SJSA1 (cell line): ENCODE measurements at regions not wholly inside any gene's neighbourhood (a gene's known extent, or its start where the extent isn't known, plus 50 kb on each side); places are given as distances from the start of the nearest gene placed in this dataset.
A peak's percentile ranks its signal among the peaks of the same experiment; 100 is the strongest.
"Not testable (repeated sequence)": the region's sequence is repeated elsewhere in the genome, so short reads cannot be mapped to it uniquely, and the experiment has no call there.

Experiments used
- DNase-seq, 2 experiments: peaks; one replicate each; pipeline ENCODE4 v3.0.0-alpha.2; 2015 to 2020; ENCODE audit warnings: low spot score in 2 of 2, low read depth in 1 of 2
- H3K27ac ChIP-seq: fragments of 250-450 bp; sonication (Bioruptor Pico); 2 replicates; pipeline ENCODE4 v1.5.1; 2020; ENCODE audit warnings: mild to moderate bottlenecking, moderate library complexity
- H3K27me3 ChIP-seq: fragments of 250-450 bp; sonication (Bioruptor Pico); replicated peaks from 2 replicates; pipeline ENCODE4 v1.5.1; 2020; ENCODE audit warnings: mild to moderate bottlenecking, moderate library complexity
- H3K36me3 ChIP-seq: fragments of 250-450 bp; sonication (Bioruptor Pico); 2 replicates; pipeline ENCODE4 v1.5.1; 2020; ENCODE audit warnings: mild to moderate bottlenecking
- H3K4me1 ChIP-seq: fragments of 250-450 bp; sonication (Bioruptor Pico); replicated peaks from 2 replicates; pipeline ENCODE4 v1.6.1; 2021; ENCODE audit warnings: mild to moderate bottlenecking
- H3K4me3 ChIP-seq: fragments of 250-450 bp; sonication (Bioruptor Pico); 2 replicates; pipeline ENCODE4 v1.5.1; 2020; ENCODE audit warnings: mild to moderate bottlenecking
- H3K9me3 ChIP-seq: fragments of 250-450 bp; sonication (Bioruptor Pico); replicated peaks from 2 replicates; pipeline ENCODE4 v1.5.1; 2020; ENCODE audit warnings: mild to moderate bottlenecking

DNA sequence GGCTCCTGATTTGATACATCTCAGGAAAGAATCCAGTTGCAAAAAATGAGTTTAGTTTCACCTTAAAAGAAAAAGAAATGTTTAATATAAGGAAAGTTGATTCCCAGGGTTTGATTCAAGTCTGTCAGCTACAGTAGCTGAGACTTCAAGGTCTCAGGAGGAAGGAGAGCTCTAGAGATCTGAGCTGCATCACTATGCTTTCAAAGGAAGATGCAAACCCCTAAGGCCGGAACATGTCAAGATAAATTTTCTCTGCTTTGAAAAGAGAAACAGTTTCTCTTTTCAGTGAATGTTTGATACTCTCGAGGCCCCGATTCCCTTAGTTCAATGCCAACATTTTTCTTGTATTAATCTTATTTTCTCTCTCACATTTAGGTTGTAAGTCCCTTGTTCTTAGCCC lies 128.6 kb downstream of the RGPD3 start:
- no peaks in the 10 kb centered on the region for H3K36me3 ChIP-seq
- H3K27ac ChIP-seq: no peak overlapping the region
- no peak for DNase-seq
- H3K9me3 ChIP-seq: no peaks in the 10 kb centered on the region
- H3K4me3 ChIP-seq: no peak overlapping the region
- H3K4me1 ChIP-seq: no peaks in the 10 kb centered on the region
- H3K27me3 ChIP-seq: no peaks in the 10 kb centered on the region

DNA sequence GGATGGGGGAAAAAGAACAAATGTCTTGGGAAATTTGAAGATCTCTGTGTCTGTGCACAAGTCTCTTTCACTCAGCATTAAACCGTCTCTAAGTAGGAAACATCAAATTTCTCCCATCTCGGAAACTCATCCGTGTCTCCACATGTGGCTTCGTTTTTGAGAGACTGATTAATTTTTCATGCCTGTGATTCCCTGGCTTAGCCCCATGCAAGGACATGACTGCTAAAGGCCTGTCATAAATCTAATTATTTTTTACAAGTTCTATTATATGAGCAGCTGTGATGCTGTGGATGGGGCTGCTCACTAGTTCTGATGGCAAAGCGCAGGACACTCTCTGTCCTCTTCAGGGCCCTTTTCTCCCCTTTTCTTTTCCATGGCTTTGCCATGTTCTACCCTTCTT lies 129.1 kb downstream of the RGPD3 start:
- no peak overlapping the region for H3K4me3 ChIP-seq
- no peak overlapping the region for H3K27ac ChIP-seq
- no peaks in the 10 kb centered on the region for H3K9me3 ChIP-seq
- no peak for DNase-seq
- no peaks in the 10 kb centered on the region for H3K4me1 ChIP-seq
- no peaks in the 10 kb centered on the region for H3K36me3 ChIP-seq
- H3K27me3 ChIP-seq: no peaks in the 10 kb centered on the region

GRCh38 chr2:106338043-106338442 lies 130.2 kb downstream of the RGPD3 start:
- DNase-seq: no peak
- Histone ChIP-seq H3K36me3 (no peaks in the 10 kb centered on the region), H3K27me3 (no peaks in the 10 kb centered on the region), H3K9me3 (no peaks in the 10 kb centered on the region), H3K4me3 (no peak overlapping the region), H3K4me1 (no peaks in the 10 kb centered on the region), H3K27ac (no peak overlapping the region)

DNA sequence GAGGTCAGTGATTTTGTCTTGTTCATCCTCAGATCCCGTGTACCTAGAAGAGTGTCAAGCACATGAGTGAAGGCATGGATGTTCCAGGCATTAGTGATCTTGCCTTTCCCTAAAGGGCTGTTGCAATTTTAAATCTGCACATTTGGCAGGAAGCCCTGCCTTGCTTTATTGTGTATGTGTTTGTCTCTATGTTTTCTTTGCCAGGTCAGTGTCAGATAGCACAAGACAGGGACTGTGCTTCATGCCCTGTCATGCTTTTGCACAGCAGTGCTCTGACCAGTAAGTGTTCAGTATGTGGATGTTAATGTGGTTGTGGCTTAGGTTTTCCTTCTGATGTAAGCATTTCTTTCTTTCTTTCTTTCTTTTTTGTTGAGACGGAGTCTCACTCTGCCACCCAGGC lies 131.5 kb downstream of the RGPD3 start:
- no peak for DNase-seq
- H3K4me3 ChIP-seq: no peak overlapping the region
- H3K27me3 ChIP-seq: no peaks in the 10 kb centered on the region
- H3K4me1 ChIP-seq: no peaks in the 10 kb centered on the region
- no peaks in the 10 kb centered on the region for H3K9me3 ChIP-seq
- H3K27ac ChIP-seq: no peak overlapping the region
- no peaks in the 10 kb centered on the region for H3K36me3 ChIP-seq

DNA sequence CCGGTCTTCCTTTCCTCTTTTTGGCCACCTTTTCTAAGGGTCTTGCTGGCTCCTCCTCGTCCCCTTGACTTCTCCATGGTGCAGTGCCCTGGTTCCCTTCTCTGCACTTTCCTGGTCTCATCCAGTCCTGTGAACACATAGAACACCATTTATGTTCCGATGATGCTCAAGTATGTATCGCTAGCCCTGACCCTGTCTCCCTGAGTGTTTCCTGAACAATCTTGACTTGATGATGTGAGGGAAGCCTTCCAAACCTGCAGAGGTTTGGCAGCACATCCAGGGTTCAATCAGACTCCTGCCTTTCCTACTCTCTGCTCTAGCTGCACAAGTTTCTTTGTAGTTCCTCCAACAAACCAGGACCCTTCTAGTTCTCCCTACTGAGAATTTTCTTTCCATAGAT lies 132.1 kb downstream of the RGPD3 start:
- no peaks in the 10 kb centered on the region for H3K9me3 ChIP-seq
- H3K4me3 ChIP-seq: no peak overlapping the region
- DNase-seq: no peak
- no peaks in the 10 kb centered on the region for H3K36me3 ChIP-seq
- H3K27ac ChIP-seq: no peak overlapping the region
- H3K4me1 ChIP-seq: no peaks in the 10 kb centered on the region
- no peaks in the 10 kb centered on the region for H3K27me3 ChIP-seq

GRCh38 chr2:106334802-106335201 lies 133.4 kb downstream of the RGPD3 start:
- Histone ChIP-seq H3K27me3 (no peaks in the 10 kb centered on the region), H3K27ac (no peak overlapping the region), H3K36me3 (no peaks in the 10 kb centered on the region), H3K9me3 (no peaks in the 10 kb centered on the region), H3K4me3 (no peak overlapping the region), H3K4me1 (no peaks in the 10 kb centered on the region)
- DNase-seq: no peak

- not testable (repeated sequence) for H3K36me3 ChIP-seq, H3K4me3 ChIP-seq, H3K4me1 ChIP-seq, H3K27ac ChIP-seq, H3K27me3 ChIP-seq, DNase-seq, H3K9me3 ChIP-seq
Observed at GRCh38 chr2:106333253-106333873, 134.8 kb downstream of the RGPD3 start.

DNA sequence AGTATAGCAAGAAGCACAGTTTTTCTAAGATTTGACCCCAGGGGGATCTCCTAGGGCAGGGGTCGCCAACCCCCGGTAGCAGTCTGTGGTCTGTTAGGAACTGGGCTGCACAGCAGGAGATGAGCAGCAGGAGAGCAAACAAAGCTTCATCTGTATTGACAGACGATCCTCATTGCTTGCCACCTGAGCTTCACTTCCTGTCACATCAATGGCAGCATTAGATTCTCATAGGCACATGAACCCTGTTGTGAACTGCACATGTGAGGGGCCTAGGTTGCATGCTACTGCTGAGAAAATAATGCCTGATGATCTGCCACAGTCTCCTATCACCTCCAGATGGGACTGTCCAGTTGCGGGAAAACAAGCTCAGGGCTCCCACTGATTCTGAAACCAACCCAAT lies 136.2 kb downstream of the RGPD3 start:
- Histone ChIP-seq H3K27ac (no peak overlapping the region), H3K27me3 (no peaks in the 10 kb centered on the region), H3K4me1 (no peaks in the 10 kb centered on the region), H3K36me3 (no peaks in the 10 kb centered on the region), H3K4me3 (no peak overlapping the region), H3K9me3 (no peaks in the 10 kb centered on the region)
- DNase-seq: no peak

DNA sequence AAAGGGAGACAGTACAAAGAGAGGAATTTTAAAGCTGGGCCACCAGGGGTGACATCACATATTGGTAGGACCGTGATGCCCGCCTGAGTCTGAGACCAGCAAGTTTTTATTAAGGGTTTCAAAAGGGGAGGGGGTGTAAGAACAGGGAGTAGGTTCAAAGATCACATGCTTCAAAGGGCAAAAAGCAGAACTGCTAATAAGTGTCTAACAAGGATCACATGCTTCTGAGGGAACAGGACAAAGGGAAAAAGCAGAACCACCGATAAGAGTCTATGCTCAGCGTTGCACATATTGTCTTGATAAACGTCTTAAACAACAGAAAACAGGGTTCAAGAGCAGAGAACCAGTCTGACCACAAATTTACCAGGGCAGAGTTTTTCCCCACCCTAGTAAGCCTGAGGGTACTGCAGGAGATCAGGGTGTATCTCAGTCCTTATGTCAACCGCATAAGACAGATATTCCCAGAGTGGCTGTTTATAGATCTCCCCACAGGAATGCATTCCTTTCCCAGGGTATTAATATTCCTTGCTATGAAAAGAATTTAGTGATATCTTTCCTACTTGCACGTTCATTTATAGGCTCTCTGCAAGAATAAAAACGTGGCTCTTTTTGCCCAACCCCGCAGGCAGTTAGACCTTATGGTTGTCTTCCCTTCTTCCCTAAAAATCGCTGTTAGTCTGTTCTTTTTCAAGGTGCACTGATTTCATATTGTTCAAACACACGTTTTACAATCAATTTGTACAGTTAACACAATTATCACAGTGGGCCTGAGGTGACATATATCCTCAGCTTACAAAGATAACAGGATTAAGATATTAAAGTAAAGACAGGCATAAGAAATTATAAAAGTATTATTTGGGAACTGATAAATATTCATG lies 136.5 kb upstream of the UXS1 start:
- H3K27ac ChIP-seq, H3K4me1 ChIP-seq, H3K9me3 ChIP-seq, H3K4me3 ChIP-seq, H3K36me3 ChIP-seq, H3K27me3 ChIP-seq: not testable (repeated sequence)
- peak in 1 of 2 experiments; percentile 34 for DNase-seq

GRCh38 chr2:106323337-106324013 lies 129.4 kb upstream of the UXS1 start:
- H3K4me1 ChIP-seq: no peaks in the 10 kb centered on the region
- no peak for DNase-seq
- H3K9me3 ChIP-seq: no peaks in the 10 kb centered on the region; the same call in 1 of the 2 replicates
- no peak overlapping the region for H3K4me3 ChIP-seq
- no peak overlapping the region for H3K27ac ChIP-seq
- H3K27me3 ChIP-seq: no peaks in the 10 kb centered on the region
- no peaks in the 10 kb centered on the region for H3K36me3 ChIP-seq

DNA sequence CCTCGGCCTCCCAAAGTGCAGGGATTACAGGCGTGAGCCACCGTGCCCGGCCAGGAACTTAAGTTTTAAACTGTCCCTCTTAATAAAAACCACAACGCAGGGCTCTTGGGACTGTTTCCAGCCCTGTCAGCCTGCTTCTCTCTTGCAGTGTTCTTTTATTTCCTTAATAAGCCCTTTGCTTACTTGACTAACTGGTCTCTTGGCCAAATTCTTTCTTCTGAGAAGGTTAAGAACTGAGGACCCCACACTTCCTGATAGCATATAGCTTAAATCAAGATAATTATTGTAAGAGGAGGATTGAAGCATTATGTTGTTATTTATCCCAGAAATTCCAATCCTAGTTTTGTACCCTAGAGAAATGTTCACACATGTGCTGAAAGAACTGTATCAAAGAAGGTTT lies 128.2 kb upstream of the UXS1 start:
- H3K27ac ChIP-seq: no peak overlapping the region
- no peaks in the 10 kb centered on the region for H3K4me1 ChIP-seq
- H3K9me3 ChIP-seq: no peaks in the 10 kb centered on the region; the same call in 1 of the 2 replicates
- DNase-seq: no peak
- no peaks in the 10 kb centered on the region for H3K36me3 ChIP-seq
- no peak overlapping the region for H3K4me3 ChIP-seq
- H3K27me3 ChIP-seq: no peaks in the 10 kb centered on the region

GRCh38 chr2:106320439-106320838 lies 126.3 kb upstream of the UXS1 start:
- H3K27ac ChIP-seq, DNase-seq, H3K9me3 ChIP-seq, H3K27me3 ChIP-seq, H3K4me1 ChIP-seq, H3K36me3 ChIP-seq, H3K4me3 ChIP-seq: not testable (repeated sequence)

GRCh38 chr2:106316915-106317314 lies 122.8 kb upstream of the UXS1 start:
- no peak overlapping the region for H3K4me3 ChIP-seq
- no peaks in the 10 kb centered on the region for H3K4me1 ChIP-seq
- H3K9me3 ChIP-seq: no peaks in the 10 kb centered on the region; the same call in 1 of the 2 replicates
- no peak for DNase-seq
- H3K27me3 ChIP-seq: no peaks in the 10 kb centered on the region
- H3K27ac ChIP-seq: no peak overlapping the region
- no peaks in the 10 kb centered on the region for H3K36me3 ChIP-seq

DNA sequence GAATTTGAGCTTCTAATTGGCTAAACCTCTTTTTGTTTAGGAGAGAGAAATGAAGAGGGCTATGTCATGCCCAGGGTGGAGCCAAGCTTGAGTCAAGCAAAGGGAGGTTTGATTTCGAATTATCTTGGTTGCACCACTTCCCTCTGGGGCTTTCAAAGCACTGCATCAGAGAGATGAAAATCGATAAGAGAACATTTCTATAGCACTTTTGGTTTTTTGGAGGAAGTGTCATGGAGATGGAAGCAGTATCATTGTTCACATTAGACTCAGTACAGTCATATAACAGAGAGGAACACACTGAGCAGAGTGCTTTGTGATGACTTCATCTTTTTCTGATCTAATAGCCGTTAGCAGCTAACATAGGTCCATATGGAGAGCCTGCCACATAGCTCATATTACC lies 120.3 kb upstream of the UXS1 start:
- no peaks in the 10 kb centered on the region for H3K4me1 ChIP-seq
- H3K36me3 ChIP-seq: no peaks in the 10 kb centered on the region
- DNase-seq: no peak
- no peak overlapping the region for H3K27ac ChIP-seq
- H3K27me3 ChIP-seq: no peaks in the 10 kb centered on the region
- H3K4me3 ChIP-seq: no peak overlapping the region
- H3K9me3 ChIP-seq: no peaks in the 10 kb centered on the region
